ENCODE measurements at regions not wholly inside any gene's neighbourhood (a gene's known extent, or its start where the extent isn't known, plus 50 kb on each side); places are given as distances from the start of the nearest gene placed in this dataset.
A peak's percentile ranks its signal among the peaks of the same experiment; 100 is the strongest.

DNA sequence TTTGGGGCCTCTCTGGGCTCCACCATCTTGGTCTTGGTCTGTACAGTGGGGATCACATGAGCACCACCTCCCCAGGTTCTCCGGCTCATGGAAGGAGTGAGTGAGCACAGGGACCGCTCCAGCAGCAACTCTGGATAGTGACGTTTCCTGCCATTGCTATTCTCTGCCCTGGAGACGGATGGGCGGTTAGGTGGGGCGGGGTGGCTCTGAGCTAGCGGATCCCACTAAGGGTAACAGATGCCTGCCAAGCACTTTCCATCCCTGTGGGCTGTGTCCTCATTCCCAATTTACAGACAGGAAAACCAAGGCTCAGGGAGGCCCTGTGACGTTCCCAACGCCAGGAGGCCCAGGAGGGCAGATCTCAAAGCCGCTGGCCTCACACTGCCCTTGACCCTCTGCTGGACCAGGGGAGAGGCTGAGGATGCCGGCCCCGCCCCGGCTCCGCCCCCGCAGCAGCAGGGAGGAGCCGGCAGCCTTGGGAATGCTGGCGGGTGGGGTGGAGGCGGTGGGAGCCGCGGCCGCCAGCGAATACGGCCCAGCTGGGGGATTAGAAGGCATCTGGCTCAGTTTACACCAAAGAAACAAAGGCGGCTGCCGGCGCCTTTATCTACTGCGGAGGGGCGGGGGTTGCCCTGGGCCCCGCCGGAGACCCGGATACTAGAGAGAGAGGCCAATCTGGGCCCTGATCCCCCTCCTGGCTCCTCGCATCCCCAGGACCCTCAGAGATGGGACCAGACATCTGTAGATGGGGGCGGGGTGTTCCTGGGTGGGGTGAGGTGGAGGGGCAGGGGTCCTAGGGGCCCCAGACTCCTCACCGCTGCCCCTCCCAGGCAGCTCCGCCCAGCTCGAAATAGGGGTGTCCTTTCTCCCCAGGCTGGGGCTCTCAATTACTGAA is 122.3 kb upstream of the CIBAR2 start (continued):
- TF ChIP-seq KLF16 (CRISPR knock-in tag; IDR thresholded peaks at IDR 0.05) = peak in 1 of 2 experiments; percentile 41; a peak in 1 of 4 replicates
- TF ChIP-seq MTA1 (CRISPR knock-in tag; IDR thresholded peaks at IDR 0.05; ENCODE audit: borderline replicate concordance) = peak; percentile 89
- TF ChIP-seq TBX2 (CRISPR knock-in tag; IDR thresholded peaks at IDR 0.05; ENCODE audit: borderline replicate concordance) = peak; percentile 74
- TF ChIP-seq NR2F1 (CRISPR knock-in tag; IDR thresholded peaks at IDR 0.05) = peak; percentile 90 to 93
- TF ChIP-seq TCF7 (IDR thresholded peaks at IDR 0.05; ENCODE audit: low read depth) = 0 out of 2 replicates have a peak, but pooled peaks have one; percentile 21
- TF ChIP-seq ZFX (CRISPR knock-in tag; IDR thresholded peaks at IDR 0.05; ENCODE audit: low read depth) = peak; percentile 58
- 0 out of 2 replicates have a peak, but pooled peaks have one; percentile 22 for TF ChIP-seq ZNF33A (CRISPR knock-in tag; IDR thresholded peaks at IDR 0.05; ENCODE audit: borderline replicate concordance)
- peak; percentile 45; the same call in 1 of the 2 replicates for TF ChIP-seq ZNF879 (CRISPR knock-in tag; IDR thresholded peaks at IDR 0.05)
- 0 out of 2 replicates have a peak, but pooled peaks have one; percentile 22 for TF ChIP-seq ZNF468 (CRISPR knock-in tag; IDR thresholded peaks at IDR 0.05)
- 0 out of 2 replicates have a peak, but pooled peaks have one; percentile 38 for TF ChIP-seq ZNF441 (CRISPR knock-in tag; IDR thresholded peaks at IDR 0.05; ENCODE audit: borderline replicate concordance)
- no peak for TF ChIP-seq ZNF572 (CRISPR knock-in tag; IDR thresholded peaks at IDR 0.05)
- TF ChIP-seq SPEN (CRISPR knock-in tag; IDR thresholded peaks at IDR 0.05; ENCODE audit: low read depth) = peak; percentile 71; the same call in 1 of the 2 replicates
- peak; percentile 66 for TF ChIP-seq GABPB1 (CRISPR knock-in tag; IDR thresholded peaks at IDR 0.05)
- peak; percentile 90 for TF ChIP-seq ZNF18 (CRISPR knock-in tag; IDR thresholded peaks at IDR 0.05; ENCODE audit: insufficient replicate concordance)
- TF ChIP-seq ZNF674 (CRISPR knock-in tag; IDR thresholded peaks at IDR 0.05; ENCODE audit: low read depth) = 0 out of 2 replicates have a peak, but pooled peaks have one; percentile 41
- peak; percentile 100 for TF ChIP-seq ADNP (CRISPR knock-in tag; IDR thresholded peaks at IDR 0.05)
- TF ChIP-seq, protein P1, sequence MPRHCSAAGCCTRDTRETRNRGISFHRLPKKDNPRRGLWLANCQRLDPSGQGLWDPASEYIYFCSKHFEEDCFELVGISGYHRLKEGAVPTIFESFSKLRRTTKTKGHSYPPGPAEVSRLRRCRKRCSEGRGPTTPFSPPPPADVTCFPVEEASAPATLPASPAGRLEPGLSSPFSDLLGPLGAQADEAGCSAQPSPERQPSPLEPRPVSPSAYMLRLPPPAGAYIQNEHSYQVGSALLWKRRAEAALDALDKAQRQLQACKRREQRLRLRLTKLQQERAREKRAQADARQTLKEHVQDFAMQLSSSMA (CRISPR knock-in tag; IDR thresholded peaks at IDR 0.05) = peak; percentile 62; the same call in 1 of the 2 replicates
- no peak for TF ChIP-seq ZFP1 (CRISPR knock-in tag; IDR thresholded peaks at IDR 0.05)
- peak; percentile 29; the same call in 1 of the 2 replicates for TF ChIP-seq FOXA3 (CRISPR knock-in tag; IDR thresholded peaks at IDR 0.05)
- no peak for TF ChIP-seq FOXP1 (IDR thresholded peaks at IDR 0.05)
- 0 out of 2 replicates have a peak, but pooled peaks have one; percentile 35 for TF ChIP-seq FOXP1 (CRISPR knock-in tag; IDR thresholded peaks at IDR 0.05)
- TF ChIP-seq SAFB2 (CRISPR knock-in tag; IDR thresholded peaks at IDR 0.05; ENCODE audit: borderline replicate concordance, low read depth) = no peak
- peak; percentile 91 for TF ChIP-seq TEAD3 (CRISPR knock-in tag; optimal IDR thresholded peaks at IDR 0.05; ENCODE audit: borderline replicate concordance)
- TF ChIP-seq ZNF782 (CRISPR knock-in tag; IDR thresholded peaks at IDR 0.05; ENCODE audit: borderline replicate concordance) = peak; percentile 47; the same call in 1 of the 2 replicates
- TF ChIP-seq, protein P2, sequence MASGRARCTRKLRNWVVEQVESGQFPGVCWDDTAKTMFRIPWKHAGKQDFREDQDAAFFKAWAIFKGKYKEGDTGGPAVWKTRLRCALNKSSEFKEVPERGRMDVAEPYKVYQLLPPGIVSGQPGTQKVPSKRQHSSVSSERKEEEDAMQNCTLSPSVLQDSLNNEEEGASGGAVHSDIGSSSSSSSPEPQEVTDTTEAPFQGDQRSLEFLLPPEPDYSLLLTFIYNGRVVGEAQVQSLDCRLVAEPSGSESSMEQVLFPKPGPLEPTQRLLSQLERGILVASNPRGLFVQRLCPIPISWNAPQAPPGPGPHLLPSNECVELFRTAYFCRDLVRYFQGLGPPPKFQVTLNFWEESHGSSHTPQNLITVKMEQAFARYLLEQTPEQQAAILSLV (CRISPR knock-in tag; IDR thresholded peaks at IDR 0.05; ENCODE audit: borderline replicate concordance) = peak; percentile 83; the same call in 1 of the 2 replicates
- no peak for TF ChIP-seq KMT2B (CRISPR knock-in tag; IDR thresholded peaks at IDR 0.05)
- TF ChIP-seq KDM6A (CRISPR knock-in tag; IDR thresholded peaks at IDR 0.05; ENCODE audit: low read depth) = peak; percentile 55; the same call in 1 of the 2 replicates
